ENCODE measurements at regions not wholly inside any gene's neighbourhood (a gene's known extent, or its start where the extent isn't known, plus 50 kb on each side); places are given as distances from the start of the nearest gene placed in this dataset.

GRCh38 chr4:180637616-180638015, 1605.6 kb upstream of the TENM3 start:
- DNase-seq, result no peak

- DNase-seq, result no peak
Observed at GRCh38 chr4:180640193-180640592, 1603.0 kb upstream of the TENM3 start.

GRCh38 chr4:180641495-180641894, 1601.7 kb upstream of the TENM3 start:
- no peak for DNase-seq

DNA sequence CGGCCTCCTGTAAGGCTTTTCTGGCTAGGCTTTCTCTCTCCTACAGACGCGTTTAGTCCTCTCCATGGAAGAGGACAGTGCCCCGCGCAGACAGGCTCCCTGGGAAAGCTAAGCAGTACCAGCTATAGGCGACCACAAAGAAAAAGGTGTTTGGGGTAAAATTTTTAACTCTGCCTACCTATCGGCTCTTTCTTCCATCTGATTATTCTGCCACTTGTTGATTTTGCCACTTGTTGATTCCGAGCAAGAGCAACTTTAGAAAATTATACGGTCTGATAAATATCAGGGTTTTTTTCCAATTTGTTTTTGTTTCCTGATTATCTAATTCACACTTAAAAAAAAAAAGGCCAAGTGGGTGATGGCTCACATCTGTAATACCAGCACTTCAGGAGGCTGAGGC, 1600.5 kb upstream of the TENM3 start:
- DNase-seq, result no peak

- no peak for DNase-seq
Observed at GRCh38 chr4:180650273-180650672, 1592.9 kb upstream of the TENM3 start.

DNA sequence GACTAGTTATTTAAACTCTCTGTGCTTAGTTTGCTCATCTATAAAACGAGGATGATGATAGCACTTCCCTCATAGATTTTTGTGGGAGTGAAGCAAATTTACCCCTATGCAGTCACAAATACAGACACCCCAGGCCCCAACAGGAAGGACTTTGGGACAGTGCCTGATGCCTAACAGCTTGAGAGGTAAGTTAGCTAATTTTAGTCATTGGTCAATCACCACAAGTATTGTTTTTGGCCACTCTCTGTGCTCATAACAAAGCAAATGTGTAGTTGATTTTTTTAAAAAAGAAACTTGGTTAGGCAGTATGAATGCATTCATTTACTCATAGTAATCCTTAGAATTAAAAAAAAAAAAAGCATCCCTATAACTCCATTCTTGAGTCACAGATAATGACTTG, 1590.7 kb upstream of the TENM3 start:
- DNase-seq, result no peak

- no peak for DNase-seq
Observed at GRCh38 chr4:180655886-180656285, 1587.3 kb upstream of the TENM3 start.

GRCh38 chr4:180657881-180658280, 1585.3 kb upstream of the TENM3 start:
- DNase-seq, result no peak

DNA sequence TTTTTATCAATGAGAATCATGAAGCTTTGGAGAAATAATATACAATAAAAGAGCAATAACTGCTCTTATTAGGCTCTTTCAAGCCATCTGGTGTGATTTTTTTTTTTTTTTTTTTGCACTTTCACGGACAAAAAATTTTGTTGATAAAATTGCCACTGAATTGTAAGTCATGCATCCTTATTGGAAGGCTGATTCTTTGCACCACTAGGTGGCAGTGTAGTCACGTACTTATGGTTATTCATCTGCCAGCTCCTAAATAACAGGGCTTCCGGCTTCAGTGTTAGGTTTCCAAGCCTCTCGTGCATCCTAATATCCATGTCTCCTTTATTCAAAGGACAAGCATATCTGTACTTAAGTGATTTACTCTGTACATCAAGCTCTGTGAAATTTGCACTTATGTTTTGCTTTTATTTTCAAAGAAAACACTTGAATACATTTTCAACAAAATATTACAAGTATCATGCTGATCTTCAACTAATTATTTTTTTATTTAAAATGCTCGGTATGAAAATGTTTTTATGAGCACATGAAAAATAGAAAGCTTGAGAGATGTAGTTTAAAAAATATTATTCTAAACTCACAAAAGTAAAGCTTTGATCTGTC, 1578.3 kb upstream of the TENM3 start:
- DNase-seq, result peak; percentile 85 to 88 (median 85)

- DNase-seq, result no peak
Observed at GRCh38 chr4:180665481-180665880, 1577.7 kb upstream of the TENM3 start.

- DNase-seq, result peak; percentile 62 to 71 (median 70)
Observed at GRCh38 chr4:180665994-180666824, 1577.0 kb upstream of the TENM3 start.

GRCh38 chr4:180668732-180669131, 1574.5 kb upstream of the TENM3 start:
- DNase-seq, result no peak

DNA sequence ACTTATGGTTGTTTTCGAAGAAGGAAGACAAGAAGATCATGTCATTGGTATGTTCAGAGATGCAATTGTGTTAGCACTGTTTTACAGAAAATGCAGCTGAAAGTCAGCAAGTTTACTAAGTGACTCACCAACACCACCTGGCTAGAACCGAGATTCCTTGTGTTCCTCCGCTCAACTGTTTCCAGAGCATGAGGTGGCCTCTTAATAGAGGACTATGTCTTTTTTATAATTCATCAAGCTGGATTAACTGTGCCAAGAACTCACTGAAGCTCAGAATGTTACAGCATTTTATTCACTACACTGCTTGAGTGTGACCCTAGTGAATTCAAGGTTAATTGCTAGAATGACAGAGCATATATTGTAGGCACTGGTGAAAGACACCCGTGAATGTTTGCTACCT, 1573.5 kb upstream of the TENM3 start:
- no peak for DNase-seq

DNA sequence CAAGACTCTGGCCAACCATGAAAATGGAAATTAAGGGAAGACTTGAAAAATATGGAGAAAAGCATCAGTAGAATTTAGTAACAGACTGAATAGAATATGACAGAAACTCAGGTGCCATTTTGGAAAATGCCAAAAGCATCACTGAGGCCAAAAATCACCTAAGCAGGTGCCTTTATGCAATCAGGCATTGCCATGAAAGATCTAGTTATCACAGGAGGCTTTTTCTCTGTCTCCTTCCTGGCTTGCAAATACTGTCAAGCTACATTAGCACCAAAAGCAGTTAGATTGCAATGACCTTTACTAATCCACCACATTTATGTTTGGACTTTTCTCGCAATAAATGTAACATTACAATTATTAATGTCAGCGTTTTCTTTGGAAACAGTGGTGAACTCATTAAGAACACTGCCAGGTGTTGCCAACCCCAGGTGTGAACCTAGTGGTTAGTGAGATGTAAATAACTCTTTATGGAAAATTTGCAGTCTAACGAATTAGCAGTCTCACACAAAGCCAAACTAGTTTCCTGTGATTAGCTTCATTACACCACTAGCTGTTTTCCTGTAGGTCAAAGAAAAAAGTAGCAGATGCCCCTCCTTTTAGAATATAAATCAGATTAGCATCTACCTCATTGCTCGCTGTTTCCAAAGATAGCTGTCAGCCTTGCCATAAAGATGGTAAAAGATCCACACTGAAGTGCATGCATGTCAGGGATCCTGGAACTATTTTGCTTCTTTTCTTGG, 1568.4 kb upstream of the TENM3 start:
- DNase-seq, result no peak

- DNase-seq, result no peak
Observed at GRCh38 chr4:180675359-180675650, 1567.9 kb upstream of the TENM3 start.

- no peak for DNase-seq
Observed at GRCh38 chr4:180680305-180680704, 1562.9 kb upstream of the TENM3 start.

- no peak for DNase-seq
Observed at GRCh38 chr4:180682776-180683175, 1560.4 kb upstream of the TENM3 start.

DNA sequence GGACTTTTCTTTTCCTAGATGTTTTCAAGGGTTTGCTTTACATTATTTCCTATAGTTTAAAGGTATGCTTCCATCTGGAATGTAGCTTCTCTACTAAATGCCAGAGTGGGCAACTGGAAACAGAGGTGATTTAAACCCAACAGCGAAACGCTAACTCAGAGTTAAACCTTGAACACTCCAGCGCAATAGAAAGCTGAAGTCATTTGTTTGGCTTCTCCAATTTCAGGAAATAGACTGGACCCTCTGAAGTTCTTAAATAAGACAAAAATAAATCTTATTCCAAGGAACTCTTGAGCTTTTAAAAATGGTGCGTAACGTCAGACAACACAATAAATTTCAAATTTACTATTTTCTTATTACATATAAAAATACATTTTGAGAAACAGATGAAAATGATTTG, 1560.0 kb upstream of the TENM3 start:
- no peak for DNase-seq

DNA sequence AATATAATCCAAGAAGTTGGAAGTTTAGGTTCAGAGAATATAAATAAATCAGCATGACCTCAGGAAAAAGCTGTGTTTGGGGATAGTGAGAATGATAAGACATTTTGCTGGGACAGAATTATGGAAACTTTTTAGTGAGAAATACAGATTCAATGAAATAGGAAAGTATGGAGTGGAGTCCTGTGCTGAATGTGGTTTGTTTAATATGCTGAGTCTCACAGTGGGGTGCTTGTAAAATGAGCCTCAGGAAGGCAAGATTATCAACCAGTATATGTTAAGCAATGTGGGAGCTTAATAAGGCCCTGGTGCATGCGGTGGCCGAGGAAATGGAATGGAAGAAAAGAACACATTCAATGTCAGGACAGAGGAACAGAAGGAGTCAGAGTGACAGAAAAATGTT, 1554.7 kb upstream of the TENM3 start:
- DNase-seq, result no peak

DNA sequence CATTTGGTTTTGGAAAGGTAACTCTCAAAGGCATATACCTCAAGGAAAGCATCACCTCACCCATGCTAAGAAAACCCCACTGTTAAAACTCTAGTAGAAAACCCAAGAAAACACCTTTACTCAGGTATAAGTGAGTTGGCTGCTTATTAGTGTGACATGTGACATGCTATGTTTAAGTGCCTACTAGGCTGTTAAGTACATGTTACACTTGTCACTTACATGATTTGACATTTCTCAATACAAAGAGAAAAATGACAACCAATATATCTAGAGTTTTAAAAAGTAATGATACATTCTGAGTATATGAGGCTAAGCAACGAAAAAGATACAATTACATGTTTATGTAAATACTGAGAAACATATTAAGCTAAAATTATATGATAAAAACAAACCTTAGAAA, 1548.3 kb upstream of the TENM3 start:
- DNase-seq, result no peak

GRCh38 chr4:180695851-180696250, 1547.4 kb upstream of the TENM3 start:
- DNase-seq, result no peak

DNA sequence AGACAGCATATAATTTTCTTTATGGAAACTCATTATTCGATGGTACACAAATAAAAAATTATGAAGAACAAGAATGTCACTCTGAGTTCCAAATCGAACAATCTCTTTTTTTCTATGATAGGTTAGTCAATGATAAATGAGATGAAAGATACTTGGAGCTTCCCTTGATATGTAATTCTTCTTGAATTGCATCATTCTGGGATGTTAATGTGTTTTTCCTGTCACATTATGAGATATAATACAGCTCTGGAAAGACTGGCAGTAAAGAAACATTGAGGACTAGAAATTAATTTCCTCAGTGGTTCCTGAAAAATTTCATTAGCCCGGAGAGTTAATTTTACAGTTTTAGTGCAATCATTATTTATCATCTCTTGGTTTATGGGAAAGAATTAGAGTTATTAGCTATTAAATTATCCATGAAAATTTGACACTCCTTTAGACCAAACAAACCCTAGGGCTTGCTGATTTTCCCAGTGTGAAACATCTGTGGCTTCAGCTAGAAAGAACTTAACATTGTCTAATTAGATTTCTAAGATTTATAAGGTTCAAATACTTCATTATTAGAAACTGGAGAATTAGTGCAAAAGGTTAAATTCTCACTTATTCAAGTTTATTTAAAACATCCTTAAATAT, 1546.6 kb upstream of the TENM3 start:
- no peak for DNase-seq

DNA sequence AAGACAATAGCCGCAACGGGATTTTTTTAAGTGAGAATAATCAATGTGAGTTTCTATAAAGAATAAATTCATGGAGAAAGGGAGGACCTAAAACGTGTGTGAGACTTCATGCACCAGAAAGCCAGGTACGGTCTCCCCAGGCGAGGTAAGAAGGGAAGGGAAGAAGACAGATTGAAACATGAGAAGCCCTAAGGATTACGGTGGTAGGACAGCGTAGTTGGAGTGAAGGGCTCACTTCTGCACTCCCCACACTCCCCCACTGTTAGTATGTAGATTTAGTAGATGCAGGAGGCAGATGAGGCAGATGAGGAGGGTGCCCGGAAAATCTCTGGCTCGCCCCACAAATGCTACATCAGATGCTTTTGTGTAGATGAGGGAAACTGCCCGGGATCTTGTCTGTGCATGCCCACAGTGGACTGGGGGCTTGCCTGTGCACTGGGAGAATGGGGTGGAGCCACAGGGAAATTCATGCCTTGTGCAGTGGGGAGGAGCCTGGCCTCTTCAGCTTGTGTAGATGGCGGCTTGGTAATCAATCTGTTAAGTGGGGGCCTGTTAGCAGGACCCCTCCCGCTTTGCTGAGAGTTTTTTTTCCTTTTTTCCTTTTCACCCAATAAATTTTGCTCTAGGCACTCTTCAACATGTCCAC, 1544.5 kb upstream of the TENM3 start:
- DNase-seq, result no peak

Data from suppressor macrophage treated with lipopolysaccharide for 1 hour (primary cell).